Lower lobe of right lung (tissue), 2 donors: ENCODE measurements at regions not wholly inside any gene's neighbourhood (a gene's known extent, or its start where the extent isn't known, plus 50 kb on each side); places are given as distances from the start of the nearest gene placed in this dataset.

ENCODE experiments used
- ATAC-seq, 2 donors: fragments of 200-7000 bp; cut with Tn5 transposase; one replicate each; pipeline ENCODE4 v1.9.1; 2020 to 2022; ENCODE audit warnings: mild to moderate bottlenecking in 2 of 2, moderate library complexity in 2 of 2
- DNase-seq: peaks from one replicate; pipeline ENCODE4 v3.0.0-alpha.2; 2020
- H3K27ac ChIP-seq: fragments of 200-600 bp; one replicate; pipeline ENCODE4 v1.8.0; 2022
- H3K27me3 ChIP-seq: fragments of 200-600 bp; one replicate; pipeline ENCODE4 v1.8.0; 2022; ENCODE audit warnings: low read depth
- H3K36me3 ChIP-seq: fragments of 200-600 bp; one replicate; pipeline ENCODE4 v1.8.0; 2022; ENCODE audit warnings: mild to moderate bottlenecking
- H3K4me1 ChIP-seq: fragments of 200-600 bp; one replicate; pipeline ENCODE4 v1.8.0; 2022
- H3K4me3 ChIP-seq: fragments of 200-600 bp; one replicate; pipeline ENCODE4 v1.8.0; 2022; ENCODE audit warnings: mild to moderate bottlenecking
- H3K9me3 ChIP-seq: fragments of 200-600 bp; one replicate; pipeline ENCODE4 v1.8.0; 2022
- intact Hi-C: fragments of 100-400 bp; cut with DNase I; formaldehyde crosslinking; loops from one replicate; pipeline ENCODE4 v1.11.0; 2022
- TF ChIP-seq, protein P1 (sequence below): fragments of 200-600 bp; IDR thresholded peaks from one replicate; pipeline ENCODE4 v1.8.0; 2022; ENCODE audit warnings: antibody characterized with exemption, mild to moderate bottlenecking
- donor health status: DM: no; HTN: yes; CAD: no; lungs with severe emphysema.

DNA sequence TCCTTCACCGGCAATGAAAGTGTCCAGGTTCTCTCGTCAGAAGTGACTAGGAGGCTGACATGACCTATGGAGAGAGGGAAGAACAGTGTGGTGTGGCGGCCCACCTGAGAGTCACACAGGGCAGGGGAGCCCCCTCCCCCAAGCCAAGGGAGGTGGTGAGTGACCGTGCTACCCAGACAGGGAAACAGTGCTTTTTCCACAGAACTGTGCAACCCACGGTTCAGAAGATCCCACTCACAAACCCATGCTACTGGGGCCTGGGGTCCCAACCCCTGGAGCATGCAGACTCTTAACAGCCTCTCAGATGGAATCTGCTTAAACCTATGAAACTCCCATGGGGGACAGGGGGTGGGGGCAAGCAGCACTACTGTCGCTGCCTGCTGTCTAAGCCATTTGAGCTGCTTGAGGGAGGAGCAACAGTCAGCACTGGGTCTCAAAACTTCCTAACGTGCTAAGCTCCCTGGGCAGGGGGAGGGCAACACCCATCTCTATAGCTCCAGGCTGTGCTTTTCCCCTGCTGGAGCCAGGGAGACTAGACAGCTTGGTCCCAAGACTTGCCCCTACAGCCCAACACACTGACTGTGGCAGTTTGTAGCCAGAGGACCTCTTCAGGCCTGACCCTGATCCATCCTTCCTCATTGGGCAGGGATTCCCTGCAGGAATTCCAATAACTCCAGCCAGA lies 850.4 kb upstream of the AADAT start:
- no peaks in the 10 kb centered on the region for H3K4me1 ChIP-seq
- H3K9me3 ChIP-seq: no peaks in the 10 kb centered on the region
- no peak overlapping the region for H3K4me3 ChIP-seq
- no peak for DNase-seq
- H3K27me3 ChIP-seq: no peaks in the 10 kb centered on the region
- H3K27ac ChIP-seq: no peak overlapping the region
- TF ChIP-seq, protein P1, sequence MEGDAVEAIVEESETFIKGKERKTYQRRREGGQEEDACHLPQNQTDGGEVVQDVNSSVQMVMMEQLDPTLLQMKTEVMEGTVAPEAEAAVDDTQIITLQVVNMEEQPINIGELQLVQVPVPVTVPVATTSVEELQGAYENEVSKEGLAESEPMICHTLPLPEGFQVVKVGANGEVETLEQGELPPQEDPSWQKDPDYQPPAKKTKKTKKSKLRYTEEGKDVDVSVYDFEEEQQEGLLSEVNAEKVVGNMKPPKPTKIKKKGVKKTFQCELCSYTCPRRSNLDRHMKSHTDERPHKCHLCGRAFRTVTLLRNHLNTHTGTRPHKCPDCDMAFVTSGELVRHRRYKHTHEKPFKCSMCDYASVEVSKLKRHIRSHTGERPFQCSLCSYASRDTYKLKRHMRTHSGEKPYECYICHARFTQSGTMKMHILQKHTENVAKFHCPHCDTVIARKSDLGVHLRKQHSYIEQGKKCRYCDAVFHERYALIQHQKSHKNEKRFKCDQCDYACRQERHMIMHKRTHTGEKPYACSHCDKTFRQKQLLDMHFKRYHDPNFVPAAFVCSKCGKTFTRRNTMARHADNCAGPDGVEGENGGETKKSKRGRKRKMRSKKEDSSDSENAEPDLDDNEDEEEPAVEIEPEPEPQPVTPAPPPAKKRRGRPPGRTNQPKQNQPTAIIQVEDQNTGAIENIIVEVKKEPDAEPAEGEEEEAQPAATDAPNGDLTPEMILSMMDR: no peak
- ATAC-seq: no peak
- intact Hi-C loops: no loop called here
- H3K36me3 ChIP-seq: no peaks in the 10 kb centered on the region

DNA sequence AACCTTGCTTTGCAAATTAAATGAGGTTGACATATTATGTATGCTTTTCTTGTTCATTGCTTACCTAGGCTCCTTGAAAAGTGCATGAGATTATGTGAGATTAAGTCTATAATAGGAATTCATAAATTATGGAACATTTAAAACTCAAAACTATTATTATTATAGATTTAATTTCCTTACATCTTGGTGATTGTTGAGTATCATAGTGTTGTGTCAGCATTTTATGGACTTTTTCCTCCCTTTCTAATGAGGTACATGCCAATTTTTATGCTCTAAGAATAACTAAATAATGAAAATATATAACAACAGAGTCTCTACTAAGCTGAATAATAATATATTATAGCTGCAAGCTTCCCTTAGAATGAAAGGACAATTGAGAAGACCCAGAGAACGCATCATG lies 848.8 kb upstream of the AADAT start:
- DNase-seq (no peak), ATAC-seq (no peak)
- H3K27ac ChIP-seq: no peak overlapping the region
- no peaks in the 10 kb centered on the region for H3K27me3 ChIP-seq
- no peaks in the 10 kb centered on the region for H3K36me3 ChIP-seq
- TF ChIP-seq, protein P1: no peak
- H3K4me3 ChIP-seq: no peak overlapping the region
- H3K4me1 ChIP-seq: no peaks in the 10 kb centered on the region
- intact Hi-C loops: no loop called here
- no peaks in the 10 kb centered on the region for H3K9me3 ChIP-seq

GRCh38 chr4:170931321-170931720 lies 841.6 kb upstream of the AADAT start:
- Histone ChIP-seq H3K27me3 (no peaks in the 10 kb centered on the region), H3K27ac (no peak overlapping the region), H3K9me3 (no peaks in the 10 kb centered on the region), H3K36me3 (no peaks in the 10 kb centered on the region), H3K4me1 (no peaks in the 10 kb centered on the region), H3K4me3 (no peak overlapping the region)
- TF ChIP-seq, protein P1: no peak
- no peak for ATAC-seq
- no peak for DNase-seq
- intact Hi-C loops: no loop called here

DNA sequence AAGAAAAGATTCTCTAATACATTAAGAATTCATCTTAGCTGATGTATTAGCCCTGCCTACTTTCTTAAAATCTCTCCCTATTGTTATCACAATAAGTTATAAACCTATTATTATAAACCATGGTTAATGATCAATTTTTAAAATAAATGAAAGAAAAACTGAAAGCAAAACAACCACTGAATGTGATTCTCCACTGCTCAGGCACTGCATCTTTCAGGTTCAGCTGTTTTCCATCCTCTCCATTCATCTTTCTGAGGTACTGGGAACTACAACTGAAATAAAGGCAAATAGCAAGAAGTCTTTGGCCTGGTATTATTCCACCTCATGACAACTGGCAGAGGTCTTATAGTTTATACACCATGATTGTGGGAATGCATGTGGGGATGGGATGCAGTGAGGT lies 798.9 kb upstream of the AADAT start:
- TF ChIP-seq, protein P1: no peak
- H3K4me1 ChIP-seq: no peaks in the 10 kb centered on the region
- no peaks in the 10 kb centered on the region for H3K27me3 ChIP-seq
- no peak overlapping the region for H3K27ac ChIP-seq
- intact Hi-C loops: no loop called here
- ATAC-seq: no peak
- no peak for DNase-seq
- H3K4me3 ChIP-seq: no peak overlapping the region
- no peaks in the 10 kb centered on the region for H3K9me3 ChIP-seq
- H3K36me3 ChIP-seq: no peaks in the 10 kb centered on the region

DNA sequence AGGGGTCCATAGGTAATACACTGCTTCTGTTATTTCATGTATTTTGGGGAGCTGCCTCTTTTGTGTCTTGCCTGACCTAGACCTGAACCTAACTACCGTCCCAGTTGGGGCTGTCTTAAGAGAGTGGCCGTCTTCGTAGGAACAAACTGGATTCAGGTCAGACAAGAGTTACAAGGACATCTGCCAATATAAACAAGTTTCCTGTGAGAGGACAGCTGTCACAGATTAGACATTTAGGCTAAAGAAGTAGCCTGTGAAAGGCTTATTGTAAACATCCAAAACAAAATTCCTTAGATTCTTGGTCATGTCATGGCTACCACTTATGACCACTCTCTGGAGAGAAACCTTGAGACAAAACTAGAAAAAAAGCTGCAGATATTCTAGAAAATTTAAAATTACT lies 797.6 kb upstream of the AADAT start:
- Histone ChIP-seq H3K9me3 (no peaks in the 10 kb centered on the region), H3K4me1 (no peaks in the 10 kb centered on the region), H3K36me3 (no peaks in the 10 kb centered on the region), H3K4me3 (no peak overlapping the region), H3K27ac (no peak overlapping the region), H3K27me3 (no peaks in the 10 kb centered on the region)
- TF ChIP-seq, protein P1: no peak
- intact Hi-C loops: no loop called here
- ATAC-seq: no peak
- no peak for DNase-seq
